Fibroblast of pulmonary artery (primary cell): ENCODE measurements at regions not wholly inside any gene's neighbourhood (a gene's known extent, or its start where the extent isn't known, plus 50 kb on each side); places are given as distances from the start of the nearest gene placed in this dataset.

Experiments
- DNase-seq: peaks from one replicate; pipeline ENCODE4 v3.0.0-alpha.2; 2010; ENCODE audit warnings: low read depth
- H3K4me3 ChIP-seq: replicated peaks from 2 replicates; pipeline ENCODE4 v1.5.1; 2011; ENCODE audit warnings: low read depth, mild to moderate bottlenecking, control low read depth, low read length, moderate library complexity
- CTCF ChIP-seq: IDR thresholded peaks from 2 replicates; pipeline ENCODE4 v1.5.1; 2011; ENCODE audit warnings: mild to moderate bottlenecking, control low read depth, low read length, inconsistent platforms; ENCODE audit errors: missing control alignments

GRCh38 chrX:28223991-28224390 is 242.7 kb upstream of the DCAF8L1 start:
- H3K4me3 ChIP-seq: no peak overlapping the region
- no peak for DNase-seq
- no peak for TF ChIP-seq CTCF

- DNase-seq: no peak
- TF ChIP-seq CTCF: no peak
- no peak overlapping the region for H3K4me3 ChIP-seq
Observed at GRCh38 chrX:28223469-28223868, 242.2 kb upstream of the DCAF8L1 start.

GRCh38 chrX:28205905-28206304 is 224.7 kb upstream of the DCAF8L1 start:
- H3K4me3 ChIP-seq: no peak overlapping the region
- no peak for TF ChIP-seq CTCF
- DNase-seq: no peak

- no peak for DNase-seq
- H3K4me3 ChIP-seq: no peak overlapping the region
- no peak for TF ChIP-seq CTCF
Observed at GRCh38 chrX:28205126-28205525, 223.9 kb upstream of the DCAF8L1 start.

GRCh38 chrX:28189011-28189410 is 207.8 kb upstream of the DCAF8L1 start:
- TF ChIP-seq CTCF: no peak
- DNase-seq: peak; percentile 80
- no peak overlapping the region for H3K4me3 ChIP-seq

- no peak for DNase-seq
- TF ChIP-seq CTCF: no peak
- no peak overlapping the region for H3K4me3 ChIP-seq
Observed at GRCh38 chrX:28188526-28188925, 207.3 kb upstream of the DCAF8L1 start.

GRCh38 chrX:28180096-28180495 is 198.8 kb upstream of the DCAF8L1 start:
- DNase-seq: no peak
- H3K4me3 ChIP-seq: no peak overlapping the region
- no peak for TF ChIP-seq CTCF
